Activated T-cell treated with anti-CD3 and anti-CD28 coated beads, Interleukin-2, amount 50 U/mL, for 24 hours (primary cell): ENCODE measurements at regions not wholly inside any gene's neighbourhood (a gene's known extent, or its start where the extent isn't known, plus 50 kb on each side); places are given as distances from the start of the nearest gene placed in this dataset.
A peak's percentile ranks its signal among the peaks of the same experiment; 100 is the strongest.

ENCODE experiments used
- DNase-seq: peaks from one replicate; pipeline ENCODE4 v3.0.0-alpha.2; 2020
- H3K27ac Mint-ChIP-seq: 2 replicates; pipeline ENCODE4 v1.8.0; 2020; ENCODE audit warnings: mild to moderate bottlenecking, mixed read lengths
- H3K27me3 Mint-ChIP-seq: 2 replicates; pipeline ENCODE4 v1.8.0; 2020; ENCODE audit warnings: mixed read lengths
- H3K36me3 Mint-ChIP-seq: 2 replicates; pipeline ENCODE4 v1.8.0; 2020; ENCODE audit warnings: low read depth, mixed read lengths
- H3K4me1 Mint-ChIP-seq: 2 replicates; pipeline ENCODE4 v1.8.0; 2020; ENCODE audit warnings: low read depth, mixed read lengths
- H3K4me3 Mint-ChIP-seq: 2 replicates; pipeline ENCODE4 v1.8.0; 2020; ENCODE audit warnings: mild to moderate bottlenecking, moderate library complexity, mixed read lengths
- H3K9me3 Mint-ChIP-seq: 2 replicates; pipeline ENCODE4 v1.8.0; 2020; ENCODE audit warnings: mixed read lengths

DNA sequence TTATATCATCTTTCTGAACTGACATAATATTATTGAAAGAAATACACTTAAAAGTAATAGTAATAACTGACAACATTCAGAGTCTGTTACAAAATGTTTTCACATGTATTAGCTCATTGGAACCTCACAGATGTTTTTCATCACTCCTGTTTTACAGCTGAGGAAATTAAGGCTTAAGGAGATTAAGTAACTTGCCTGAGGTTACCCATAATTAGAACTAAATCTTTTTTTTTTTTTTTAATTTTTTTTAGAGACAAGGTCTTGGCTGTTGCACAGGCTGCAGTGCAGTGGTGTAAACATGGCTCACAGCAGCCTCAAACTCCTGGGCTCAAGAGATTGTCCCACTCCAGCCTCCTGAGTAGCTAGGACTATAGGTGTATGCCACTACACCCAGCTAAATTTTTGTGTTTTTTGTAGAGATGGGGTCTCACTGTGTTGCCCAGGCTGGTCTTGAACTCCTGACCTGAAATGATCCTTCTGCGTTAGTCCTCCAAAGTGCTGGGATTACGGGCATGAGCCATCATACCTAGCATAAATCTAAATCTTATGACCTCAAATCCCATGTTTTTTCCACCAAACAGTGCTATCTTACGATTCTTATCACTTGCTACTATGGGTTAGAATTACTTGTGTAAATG lies 64.7 kb upstream of the MACF1 start:
- no peak for DNase-seq
- Mint-ChIP-seq H3K9me3 (no peaks in the 10 kb centered on the region), H3K36me3 (no peaks in the 10 kb centered on the region), H3K4me3 (no peak overlapping the region), H3K27ac (no peak overlapping the region), H3K4me1 (peaks cover 4% of the 10 kb centered on the region), H3K27me3 (no peaks in the 10 kb centered on the region)

DNA sequence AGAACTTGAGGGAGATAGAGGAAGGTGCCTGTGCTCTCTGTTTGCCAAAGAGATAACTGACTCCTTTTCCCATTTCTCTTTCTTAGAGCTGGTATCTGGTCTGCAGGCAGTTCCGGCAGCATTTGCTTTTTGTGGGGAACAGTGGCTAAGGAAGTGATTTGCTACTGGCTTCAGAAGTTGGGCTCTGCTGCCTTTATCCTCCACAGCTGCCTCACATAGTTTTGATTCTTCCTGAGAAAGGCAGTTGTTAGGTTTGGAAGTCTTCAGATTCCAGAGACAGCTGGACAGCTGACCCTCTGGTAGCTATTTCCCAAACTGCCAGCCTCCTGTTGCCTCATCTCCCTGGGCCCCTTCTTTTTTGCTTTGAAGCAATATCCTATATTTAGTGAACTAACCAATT lies 62.6 kb upstream of the MACF1 start:
- H3K36me3 Mint-ChIP-seq = no peaks in the 10 kb centered on the region
- H3K27me3 Mint-ChIP-seq = no peaks in the 10 kb centered on the region
- H3K4me1 Mint-ChIP-seq = peaks cover 4% of the 10 kb centered on the region
- H3K4me3 Mint-ChIP-seq = no peak overlapping the region
- DNase-seq = no peak
- no peaks in the 10 kb centered on the region for H3K9me3 Mint-ChIP-seq
- H3K27ac Mint-ChIP-seq = no peak overlapping the region

DNA sequence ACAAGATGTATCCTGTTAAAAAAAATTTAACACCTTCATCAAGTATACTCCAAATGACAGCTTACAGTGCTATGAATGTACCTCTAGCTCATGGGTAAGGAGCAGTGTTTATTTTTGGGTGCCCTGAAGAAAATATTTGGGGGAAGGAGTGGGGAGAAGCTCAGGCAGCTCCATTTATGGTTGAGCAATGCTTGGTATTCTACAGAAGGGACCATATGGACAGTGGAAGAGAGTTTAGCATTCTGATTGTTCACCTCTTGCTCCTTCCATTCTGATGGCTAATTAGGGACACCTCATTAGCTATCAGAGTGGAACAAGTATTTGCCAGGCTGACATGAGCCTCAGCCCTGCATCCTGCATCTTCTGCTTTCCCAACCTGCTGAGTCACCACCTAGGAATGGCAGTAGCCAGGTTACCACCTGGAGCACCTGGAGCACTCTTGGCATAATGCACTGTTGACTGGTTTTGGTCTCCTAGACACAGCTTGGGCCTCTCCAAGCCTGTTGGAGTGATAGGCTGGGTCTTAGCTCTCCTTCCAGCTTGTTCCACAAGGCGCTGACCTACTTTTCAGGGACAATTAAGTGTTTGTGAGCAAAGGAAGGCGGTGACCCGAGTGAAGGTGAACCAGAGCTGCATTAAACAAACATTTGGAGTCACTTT lies 62.0 kb upstream of the MACF1 start:
- Mint-ChIP-seq H3K4me1 (peaks cover 4% of the 10 kb centered on the region), H3K4me3 (no peak overlapping the region), H3K9me3 (no peaks in the 10 kb centered on the region), H3K27me3 (peaks cover 2% of the 10 kb centered on the region), H3K36me3 (no peaks in the 10 kb centered on the region), H3K27ac (no peak overlapping the region)
- no peak for DNase-seq

DNA sequence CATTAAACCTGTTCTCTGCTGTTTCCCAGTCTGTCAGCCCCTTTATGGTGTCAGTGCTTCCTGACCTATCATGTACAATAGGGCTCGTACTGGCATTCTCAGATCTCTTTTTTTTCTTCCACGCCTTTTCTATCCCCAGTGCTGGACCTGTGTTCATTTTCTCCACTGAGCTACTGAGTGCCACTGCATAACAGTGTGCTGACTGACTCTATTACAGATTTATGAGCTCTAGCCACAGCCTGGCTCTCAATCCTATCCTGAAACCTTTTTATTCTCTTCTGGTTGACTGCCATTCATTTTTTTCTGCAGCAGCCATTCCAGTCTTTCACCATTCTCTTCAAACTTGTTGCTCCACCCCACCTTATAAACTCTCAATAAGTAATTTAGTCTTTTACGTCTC lies 59.6 kb upstream of the MACF1 start:
- Mint-ChIP-seq H3K36me3 (no peaks in the 10 kb centered on the region), H3K9me3 (no peaks in the 10 kb centered on the region), H3K27ac (no peak overlapping the region), H3K4me1 (peaks cover 4% of the 10 kb centered on the region), H3K4me3 (no peak overlapping the region), H3K27me3 (peaks cover 3% of the 10 kb centered on the region)
- no peak for DNase-seq

DNA sequence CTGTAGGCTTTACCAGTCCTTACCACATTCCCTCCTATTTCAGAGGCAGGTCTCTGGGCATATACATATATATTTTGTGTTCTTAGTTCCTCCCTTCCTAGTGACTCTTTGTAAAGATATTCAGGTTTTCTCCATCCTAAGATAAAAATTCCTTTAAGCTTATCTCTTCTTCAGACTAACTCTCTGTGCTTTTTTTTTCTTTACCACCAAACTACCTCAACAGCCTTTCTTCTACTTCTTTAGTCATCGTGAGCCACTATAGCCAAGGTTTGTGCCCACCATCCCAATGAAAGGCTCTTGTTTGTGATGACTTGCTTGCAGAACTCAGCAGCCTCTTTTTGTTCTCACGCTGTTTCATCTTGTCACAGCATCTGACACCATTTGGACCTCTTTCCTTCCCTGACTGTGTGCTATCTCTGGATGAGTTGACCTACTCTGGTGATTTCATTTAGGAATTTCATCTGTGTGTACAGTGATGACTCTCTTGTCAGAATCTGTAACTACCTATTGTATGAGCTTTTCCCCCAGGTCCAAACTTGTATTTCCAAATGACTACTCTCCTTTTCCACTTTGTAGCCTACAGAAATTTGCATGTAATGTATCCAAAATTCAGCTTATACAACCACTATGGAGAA lies 59.0 kb upstream of the MACF1 start:
- Mint-ChIP-seq H3K27ac (no peak overlapping the region), H3K9me3 (no peaks in the 10 kb centered on the region), H3K4me1 (peaks cover 4% of the 10 kb centered on the region), H3K27me3 (peaks cover 3% of the 10 kb centered on the region), H3K4me3 (no peak overlapping the region), H3K36me3 (no peaks in the 10 kb centered on the region)
- no peak for DNase-seq

DNA sequence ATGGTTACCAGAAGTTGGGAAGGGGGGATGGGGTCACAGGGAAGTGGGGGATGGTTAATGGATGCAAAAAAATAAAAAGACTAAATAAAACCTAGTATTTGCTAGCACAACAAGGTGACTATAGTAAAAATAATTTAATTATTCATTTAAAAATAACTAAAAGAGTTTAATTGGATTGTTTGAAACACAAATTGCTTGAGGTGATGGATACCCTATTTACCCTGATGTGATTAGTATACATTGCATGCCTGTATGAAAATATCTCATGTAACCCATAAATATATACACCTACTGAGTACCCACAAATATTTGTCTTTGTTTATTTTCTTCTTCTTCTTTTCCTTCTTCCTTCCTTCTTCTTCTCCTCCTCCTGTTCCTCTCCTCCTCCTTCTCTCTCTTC lies 57.8 kb upstream of the MACF1 start:
- Mint-ChIP-seq H3K27me3 (peaks cover 3% of the 10 kb centered on the region), H3K9me3 (no peaks in the 10 kb centered on the region), H3K4me3 (no peak overlapping the region), H3K27ac (no peak overlapping the region), H3K4me1 (peaks cover 4% of the 10 kb centered on the region), H3K36me3 (no peaks in the 10 kb centered on the region)
- no peak for DNase-seq

DNA sequence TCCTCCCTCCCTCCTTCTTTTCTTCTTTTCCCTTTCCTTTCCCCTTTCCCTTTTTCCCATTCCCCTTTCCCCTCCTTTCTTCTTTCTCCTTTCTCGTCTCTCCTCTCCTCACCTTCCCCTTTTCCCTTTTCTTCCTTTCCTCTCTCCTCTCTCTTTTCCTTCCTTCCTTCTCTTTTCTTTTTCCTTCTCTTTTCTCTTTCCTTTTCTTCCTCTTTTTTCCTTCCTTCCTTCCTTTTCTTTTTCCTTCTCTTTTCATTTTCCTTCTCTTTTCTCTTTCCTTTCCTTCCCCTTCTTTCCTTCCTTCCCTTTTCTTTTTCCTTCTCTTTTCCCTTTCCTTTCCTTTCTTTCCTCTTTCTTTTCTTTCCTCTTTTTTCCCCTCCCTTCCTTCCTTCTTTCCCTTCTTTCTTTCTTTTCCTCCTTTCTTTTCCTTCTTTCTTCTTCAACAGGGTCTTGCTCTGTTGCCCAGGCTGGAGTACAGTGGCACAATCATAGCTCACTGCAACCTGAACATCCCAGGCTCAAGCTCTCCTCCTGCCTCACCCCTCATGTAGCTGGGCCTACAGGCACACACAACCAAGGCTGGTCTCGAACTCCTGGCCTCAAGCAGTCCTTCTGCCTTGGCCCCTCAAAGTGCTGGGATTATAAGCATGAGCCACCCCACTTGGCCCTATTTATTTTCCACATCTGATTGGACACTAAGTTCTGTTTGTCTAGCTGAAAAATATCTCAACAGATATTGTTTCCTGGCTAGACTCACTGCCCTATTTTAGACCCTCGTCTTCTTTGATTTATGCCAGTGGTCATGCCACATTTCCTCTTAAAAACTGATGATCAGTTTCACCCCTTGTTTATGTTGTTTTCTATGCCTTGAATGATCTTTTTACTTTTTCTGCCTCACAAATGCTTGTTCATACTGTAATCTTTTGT lies 57.1 kb upstream of the MACF1 start:
- H3K27ac Mint-ChIP-seq = no peak overlapping the region
- H3K36me3 Mint-ChIP-seq = no peaks in the 10 kb centered on the region
- peaks cover 4% of the 10 kb centered on the region for H3K4me1 Mint-ChIP-seq
- H3K27me3 Mint-ChIP-seq = peaks cover 3% of the 10 kb centered on the region
- H3K4me3 Mint-ChIP-seq = no peak overlapping the region
- no peak for DNase-seq
- H3K9me3 Mint-ChIP-seq = no peaks in the 10 kb centered on the region

DNA sequence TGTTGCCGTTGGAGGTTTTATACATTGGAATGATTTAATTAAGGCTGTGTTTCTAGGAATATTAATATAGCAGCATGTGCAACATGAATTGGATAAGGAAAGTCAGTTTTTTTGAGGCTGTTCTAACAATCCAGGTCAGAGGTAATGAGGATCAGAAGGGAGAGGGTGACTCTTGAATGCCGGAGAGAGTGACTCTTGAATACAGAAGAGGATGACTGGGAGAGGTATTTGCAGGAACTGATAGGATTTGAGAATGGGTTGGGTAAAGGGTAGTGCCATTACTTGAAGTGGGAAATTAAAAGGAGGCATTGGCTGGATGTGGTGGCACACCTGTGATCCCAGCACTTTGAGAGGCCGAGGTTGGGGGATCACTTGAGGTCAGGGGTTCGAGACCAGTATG lies 55.6 kb upstream of the MACF1 start:
- Mint-ChIP-seq H3K27me3 (peaks cover 3% of the 10 kb centered on the region), H3K4me3 (no peak overlapping the region), H3K9me3 (no peaks in the 10 kb centered on the region), H3K4me1 (no peaks in the 10 kb centered on the region), H3K36me3 (no peaks in the 10 kb centered on the region), H3K27ac (no peak overlapping the region)
- no peak for DNase-seq

DNA sequence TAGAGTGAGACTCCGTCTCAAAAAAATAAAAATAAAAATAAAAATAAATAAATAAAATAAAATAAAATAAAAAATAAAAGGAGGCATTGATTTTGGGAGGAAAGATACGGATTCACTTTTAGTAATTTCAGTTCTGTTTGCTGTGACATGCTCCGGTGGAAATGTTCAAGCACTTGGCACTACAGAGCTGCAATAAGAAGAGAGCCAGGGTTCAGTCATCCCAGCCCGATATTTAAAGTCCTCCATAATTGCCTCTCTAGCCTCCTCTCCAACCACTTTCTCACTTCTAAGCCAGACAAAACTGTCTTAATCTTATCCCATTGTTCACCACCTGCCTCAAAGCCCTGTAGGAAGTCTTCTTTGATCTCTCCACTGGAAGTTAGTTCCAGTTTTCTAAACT lies 55.0 kb upstream of the MACF1 start:
- Mint-ChIP-seq H3K27me3 (peaks cover 3% of the 10 kb centered on the region), H3K4me3 (no peak overlapping the region), H3K9me3 (no peaks in the 10 kb centered on the region), H3K4me1 (peaks cover 3% of the 10 kb centered on the region), H3K36me3 (no peaks in the 10 kb centered on the region), H3K27ac (no peak overlapping the region)
- no peak for DNase-seq

DNA sequence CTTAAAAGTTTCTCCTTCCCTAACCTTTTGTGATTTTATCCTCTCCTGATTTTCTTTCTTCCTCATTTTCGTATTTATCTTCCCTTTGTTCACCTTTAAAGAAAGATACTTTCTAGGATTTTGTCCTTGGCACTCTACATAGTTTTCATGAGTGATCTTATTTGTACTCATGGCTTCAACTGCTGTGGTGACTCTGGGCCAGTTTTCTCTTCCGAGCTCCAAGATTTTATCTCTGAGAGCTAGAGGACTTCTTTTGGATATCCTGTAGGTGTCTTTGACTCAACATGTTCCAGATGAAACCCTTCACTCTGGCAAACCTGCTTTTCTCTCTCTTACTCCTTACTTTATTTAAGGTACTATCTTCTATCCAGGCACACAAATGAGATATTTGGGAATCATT lies 53.7 kb upstream of the MACF1 start:
- H3K27ac Mint-ChIP-seq = no peak overlapping the region
- H3K9me3 Mint-ChIP-seq = no peaks in the 10 kb centered on the region
- H3K4me3 Mint-ChIP-seq = no peak overlapping the region
- H3K36me3 Mint-ChIP-seq = no peaks in the 10 kb centered on the region
- peaks cover 11% of the 10 kb centered on the region for H3K4me1 Mint-ChIP-seq
- peaks cover 3% of the 10 kb centered on the region for H3K27me3 Mint-ChIP-seq
- no peak for DNase-seq

DNA sequence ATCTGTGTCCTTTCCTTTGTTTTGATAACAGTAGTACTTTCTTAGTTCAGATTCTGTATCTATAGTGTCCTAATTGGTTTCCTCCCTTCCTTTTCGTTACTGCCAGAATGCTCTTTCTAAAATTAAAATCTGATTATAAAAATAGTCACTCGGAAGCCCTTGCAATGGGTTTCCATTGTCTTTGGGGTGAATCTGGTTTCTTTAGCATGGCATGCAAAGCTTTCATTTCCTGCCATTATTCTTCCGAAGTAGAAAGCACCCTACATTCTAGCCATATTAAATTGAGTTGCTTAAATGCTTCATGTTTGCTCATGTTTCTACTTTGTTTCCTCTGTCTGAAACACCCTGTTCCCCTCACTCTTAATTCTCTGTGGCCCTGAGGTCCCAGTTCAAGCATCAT lies 53.2 kb upstream of the MACF1 start:
- Mint-ChIP-seq H3K4me1 (peaks cover 11% of the 10 kb centered on the region), H3K27ac (no peak overlapping the region), H3K9me3 (no peaks in the 10 kb centered on the region), H3K4me3 (no peak overlapping the region), H3K27me3 (peaks cover 3% of the 10 kb centered on the region), H3K36me3 (no peaks in the 10 kb centered on the region)
- DNase-seq = no peak

DNA sequence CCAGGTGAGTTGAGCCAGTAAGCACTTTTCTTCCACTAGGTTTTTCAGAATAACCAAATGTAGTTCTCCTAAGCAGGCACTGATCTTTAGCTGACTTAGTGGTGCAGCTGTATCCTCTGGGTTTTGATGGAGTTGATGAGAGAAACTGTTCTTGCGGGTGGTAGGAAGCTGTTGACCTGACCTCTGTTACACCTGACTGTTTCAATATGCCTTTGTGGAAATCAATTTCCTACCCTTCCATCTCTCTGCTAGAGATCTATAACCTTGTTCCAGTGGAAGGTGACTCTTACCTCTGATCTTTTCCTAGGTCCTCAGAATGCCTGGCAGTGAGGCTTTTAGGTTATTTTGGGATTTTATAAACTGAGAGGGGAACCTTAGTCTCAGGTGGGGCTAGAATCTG lies 51.6 kb upstream of the MACF1 start:
- Mint-ChIP-seq H3K4me1 (peaks cover 11% of the 10 kb centered on the region), H3K27me3 (no peaks in the 10 kb centered on the region), H3K4me3 (no peak overlapping the region), H3K27ac (no peak overlapping the region), H3K36me3 (no peaks in the 10 kb centered on the region), H3K9me3 (no peaks in the 10 kb centered on the region)
- DNase-seq = no peak

DNA sequence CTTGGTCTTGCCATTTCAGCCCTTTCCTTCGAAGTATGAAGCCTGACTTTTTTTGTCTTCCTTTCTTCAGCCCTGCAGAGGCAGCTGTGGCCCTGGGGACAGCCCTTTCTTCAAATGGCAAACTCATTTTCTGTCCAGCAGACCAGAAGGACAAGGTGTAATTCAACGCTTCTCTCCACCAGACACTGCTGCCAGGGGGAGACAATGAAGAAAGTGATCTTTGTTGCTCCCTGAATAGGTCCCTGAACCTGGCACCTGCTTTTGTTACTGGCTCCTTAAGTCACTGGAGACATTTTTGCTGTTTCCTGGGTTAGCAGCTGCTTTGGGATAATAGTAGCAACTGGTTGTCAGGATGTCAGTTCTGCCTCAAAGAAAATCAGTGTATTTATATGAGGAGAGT lies 50.8 kb upstream of the MACF1 start:
- no peaks in the 10 kb centered on the region for H3K27me3 Mint-ChIP-seq
- H3K36me3 Mint-ChIP-seq = no peaks in the 10 kb centered on the region
- no peak for DNase-seq
- H3K27ac Mint-ChIP-seq = no peak overlapping the region
- H3K9me3 Mint-ChIP-seq = no peaks in the 10 kb centered on the region
- H3K4me3 Mint-ChIP-seq = no peak overlapping the region
- peaks cover 13% of the 10 kb centered on the region for H3K4me1 Mint-ChIP-seq

DNA sequence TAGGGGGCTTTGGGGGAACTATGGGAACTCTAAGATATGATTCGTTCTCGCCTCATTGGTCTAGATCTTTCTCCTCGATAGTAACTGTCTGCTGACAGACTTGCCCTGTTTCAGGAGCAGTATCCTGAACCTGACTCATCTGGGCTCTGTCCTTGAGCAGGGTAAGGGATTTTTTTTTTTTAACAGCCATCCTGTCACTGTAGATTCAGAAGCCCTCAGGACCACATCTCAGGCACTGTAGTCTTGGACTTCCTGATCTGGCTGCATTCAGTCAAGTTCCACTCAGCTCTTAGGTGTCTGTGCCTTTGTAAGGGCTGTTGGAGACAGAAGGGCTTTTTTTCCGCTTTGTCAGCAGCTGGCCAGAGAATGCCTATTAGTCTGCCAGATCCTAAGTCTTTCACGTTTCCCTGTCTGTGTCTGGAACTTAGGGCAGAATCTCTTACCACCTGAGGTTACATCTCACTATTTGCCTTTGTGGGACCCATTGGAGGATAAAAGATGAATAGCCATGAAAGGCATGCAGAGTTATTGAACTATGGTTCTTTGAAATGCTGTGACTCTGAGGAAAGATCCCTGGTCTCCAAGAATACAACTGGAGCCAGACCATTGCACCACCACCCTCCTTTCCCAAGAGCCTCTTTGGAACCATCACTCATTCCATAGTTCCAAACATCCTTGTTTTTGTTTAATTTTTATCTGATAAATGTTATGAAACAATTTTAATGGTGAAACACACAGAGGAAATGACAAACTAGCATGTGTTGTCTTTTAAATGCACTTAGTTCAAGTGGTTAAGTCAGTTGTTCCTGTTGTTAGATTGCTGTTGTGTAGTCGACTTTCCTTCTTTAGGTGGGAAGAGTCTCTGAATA lies 49.7 kb upstream of the MACF1 start:
- Mint-ChIP-seq H3K27me3 (no peaks in the 10 kb centered on the region), H3K4me1 (peaks cover 15% of the 10 kb centered on the region), H3K36me3 (no peaks in the 10 kb centered on the region), H3K9me3 (no peaks in the 10 kb centered on the region), H3K27ac (peak overlapping the region; percentile 48), H3K4me3 (no peak overlapping the region)
- DNase-seq = no peak
